ENCODE measurements at regions not wholly inside any gene's neighbourhood (a gene's known extent, or its start where the extent isn't known, plus 50 kb on each side); places are given as distances from the start of the nearest gene placed in this dataset.

DNA sequence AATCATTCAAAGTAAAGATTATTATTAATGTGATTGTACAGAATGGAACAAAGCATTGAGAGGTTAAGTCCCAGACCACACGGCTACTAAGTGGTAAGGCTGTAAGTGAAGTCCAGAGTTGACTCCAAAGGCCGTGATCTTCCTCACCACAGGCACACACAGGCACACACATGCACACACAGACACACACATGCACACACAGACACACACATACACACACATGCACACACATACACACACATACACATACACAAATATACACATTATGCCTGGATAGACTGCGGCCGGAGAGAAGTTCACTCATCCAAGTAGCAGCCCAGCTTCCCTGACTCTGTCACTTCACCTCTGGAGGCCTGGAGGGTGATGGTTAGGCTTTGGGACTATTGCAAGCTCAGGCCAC lies 121.9 kb downstream of the HLX start:
- Histone ChIP-seq H3K4me3 (replicated peaks in 1 of 3; ENCODE audit: insufficient read depth in 1 of 3, low read depth in 1 of 3, low read length in 3 of 3) (no peak overlapping the region), H3K9me3 (replicated peaks; ENCODE audit: control insufficient read depth, insufficient read depth, low read length) (no peaks in the 10 kb centered on the region), H3K27ac (ENCODE audit: insufficient read depth, low read depth, low read length) (no peak overlapping the region), H3K4me2 (ENCODE audit: insufficient read depth, low read length) (no peak overlapping the region), H3K27me3 (ENCODE audit: control insufficient read depth in 2 of 2, insufficient read depth in 2 of 2, low read length in 2 of 2) (no peaks in the 10 kb centered on the region), H3K36me3 (ENCODE audit: control insufficient read depth in 2 of 2, extremely low read depth in 1 of 2, insufficient read depth in 2 of 2, low read length in 2 of 2) (no peaks in the 10 kb centered on the region), H3K9ac (replicated peaks; ENCODE audit: extremely low read depth, insufficient read depth, low read length) (no peak overlapping the region), H3K9me1 (replicated peaks; ENCODE audit: control insufficient read depth, extremely low read depth, insufficient read depth, low read length) (no peaks in the 10 kb centered on the region), H3K4me1 (ENCODE audit: control insufficient read depth, extremely low read depth, insufficient read depth, low read length) (no peaks in the 10 kb centered on the region), H4K20me1 (replicated peaks; ENCODE audit: control insufficient read depth, extremely low read depth, insufficient read depth, low read length) (no peaks in the 10 kb centered on the region), H3K79me2 (ENCODE audit: control insufficient read depth, insufficient read depth, low read length) (no peaks in the 10 kb centered on the region), H2AFZ (ENCODE audit: low read depth, low read length) (no peak overlapping the region)
- ChIA-PET CTCF (no interaction called here), POLR2A (no interaction called here)
- BruUV-seq (replicated peaks) = no TSS peak
- intact Hi-C loops (cut with micrococcal nuclease) = no loop called here
- FAIRE-seq (no peak), DNase-seq (ENCODE audit: low read depth, low spot score) (no peak)
- no peak for TF ChIP-seq MYC (IDR thresholded peaks at IDR 0.05; ENCODE audit: low read depth, low read length)
- TF ChIP-seq GATA2 (IDR thresholded peaks at IDR 0.05; ENCODE audit: insufficient read depth, insufficient read length, low read depth, low read length) = no peak
- TF ChIP-seq EZH2 (IDR thresholded peaks at IDR 0.05; ENCODE audit: borderline replicate concordance, low read depth, low read length, severe bottlenecking) = no peak
- no peak for TF ChIP-seq POLR2AphosphoS5 (IDR thresholded peaks at IDR 0.05; ENCODE audit: insufficient read depth, low read depth, low read length)
- TF ChIP-seq, protein P1, sequence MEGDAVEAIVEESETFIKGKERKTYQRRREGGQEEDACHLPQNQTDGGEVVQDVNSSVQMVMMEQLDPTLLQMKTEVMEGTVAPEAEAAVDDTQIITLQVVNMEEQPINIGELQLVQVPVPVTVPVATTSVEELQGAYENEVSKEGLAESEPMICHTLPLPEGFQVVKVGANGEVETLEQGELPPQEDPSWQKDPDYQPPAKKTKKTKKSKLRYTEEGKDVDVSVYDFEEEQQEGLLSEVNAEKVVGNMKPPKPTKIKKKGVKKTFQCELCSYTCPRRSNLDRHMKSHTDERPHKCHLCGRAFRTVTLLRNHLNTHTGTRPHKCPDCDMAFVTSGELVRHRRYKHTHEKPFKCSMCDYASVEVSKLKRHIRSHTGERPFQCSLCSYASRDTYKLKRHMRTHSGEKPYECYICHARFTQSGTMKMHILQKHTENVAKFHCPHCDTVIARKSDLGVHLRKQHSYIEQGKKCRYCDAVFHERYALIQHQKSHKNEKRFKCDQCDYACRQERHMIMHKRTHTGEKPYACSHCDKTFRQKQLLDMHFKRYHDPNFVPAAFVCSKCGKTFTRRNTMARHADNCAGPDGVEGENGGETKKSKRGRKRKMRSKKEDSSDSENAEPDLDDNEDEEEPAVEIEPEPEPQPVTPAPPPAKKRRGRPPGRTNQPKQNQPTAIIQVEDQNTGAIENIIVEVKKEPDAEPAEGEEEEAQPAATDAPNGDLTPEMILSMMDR (IDR thresholded peaks at IDR 0.05; ENCODE audit: extremely low read depth in 1 of 2, insufficient read depth in 1 of 2, low read depth in 1 of 2, low read length in 2 of 2) = no peak
- TF ChIP-seq, protein P2, sequence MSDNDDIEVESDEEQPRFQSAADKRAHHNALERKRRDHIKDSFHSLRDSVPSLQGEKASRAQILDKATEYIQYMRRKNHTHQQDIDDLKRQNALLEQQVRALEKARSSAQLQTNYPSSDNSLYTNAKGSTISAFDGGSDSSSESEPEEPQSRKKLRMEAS (IDR thresholded peaks at IDR 0.05; ENCODE audit: insufficient read depth, insufficient read length) = no peak
- TF ChIP-seq JUN (IDR thresholded peaks at IDR 0.05; ENCODE audit: borderline replicate concordance, insufficient read depth, insufficient read length, low read depth) = no peak
- TF ChIP-seq POLR2A (IDR thresholded peaks at IDR 0.05; ENCODE audit: low read depth, low read length) = no peak
- no peak for TF ChIP-seq FOS (IDR thresholded peaks at IDR 0.05; ENCODE audit: borderline replicate concordance, insufficient read depth, low read length)
- dilution Hi-C loops (cut with MboI; ENCODE audit: extremely low pct_ligation_motif_present, low sequenced_read_pairs) = no loop called here
